Dendritic cell treated with granulocyte-macrophage colony-stimulating factor and Interleukin-4, amounts not matched to agents 40 ng/mL and 50 ng/mL, for 4 days (primary cell): ENCODE measurements at regions not wholly inside any gene's neighbourhood (a gene's known extent, or its start where the extent isn't known, plus 50 kb on each side); places are given as distances from the start of the nearest gene placed in this dataset.

ENCODE experiments used
- H3K27ac Mint-ChIP-seq: one replicate; pipeline ENCODE4 v1.8.0; 2022; ENCODE audit warnings: mild to moderate bottlenecking, mixed read lengths
- H3K27me3 Mint-ChIP-seq: one replicate; pipeline ENCODE4 v1.8.0; 2022; ENCODE audit warnings: mild to moderate bottlenecking, mixed read lengths
- H3K36me3 Mint-ChIP-seq: one replicate; pipeline ENCODE4 v1.8.0; 2022; ENCODE audit warnings: low read depth, mixed read lengths
- H3K4me1 Mint-ChIP-seq: one replicate; pipeline ENCODE4 v1.8.0; 2022; ENCODE audit warnings: low read depth, mixed read lengths
- H3K4me3 Mint-ChIP-seq: one replicate; pipeline ENCODE4 v1.8.0; 2022; ENCODE audit warnings: mild to moderate bottlenecking, moderate library complexity, mixed read lengths
- H3K9me3 Mint-ChIP-seq: one replicate; pipeline ENCODE4 v1.8.0; 2022; ENCODE audit warnings: mixed read lengths
- intact Hi-C: fragments of 100-400 bp; cut with micrococcal nuclease; formaldehyde crosslinking; loops from one replicate; pipeline ENCODE4 v1.15.0; 2022

- Mint-ChIP-seq H3K4me1 (no peaks in the 10 kb centered on the region), H3K27me3 (no peaks in the 10 kb centered on the region), H3K27ac (no peak overlapping the region), H3K4me3 (no peak overlapping the region), H3K9me3 (peaks cover 29% of the 10 kb centered on the region), H3K36me3 (no peaks in the 10 kb centered on the region)
- intact Hi-C loops = no loop called here
Observed at GRCh38 chr2:5325523-5325922, 366.7 kb upstream of the SOX11 start.

GRCh38 chr2:5328826-5329225 is 363.4 kb upstream of the SOX11 start:
- Mint-ChIP-seq H3K9me3 (peaks cover 24% of the 10 kb centered on the region), H3K4me3 (no peak overlapping the region), H3K36me3 (no peaks in the 10 kb centered on the region), H3K27me3 (no peaks in the 10 kb centered on the region), H3K27ac (no peak overlapping the region), H3K4me1 (no peaks in the 10 kb centered on the region)
- intact Hi-C loops = no loop called here

GRCh38 chr2:5329763-5330162 is 362.4 kb upstream of the SOX11 start:
- intact Hi-C loops = no loop called here
- no peaks in the 10 kb centered on the region for H3K27me3 Mint-ChIP-seq
- no peaks in the 10 kb centered on the region for H3K36me3 Mint-ChIP-seq
- H3K9me3 Mint-ChIP-seq = peaks cover 24% of the 10 kb centered on the region
- H3K4me3 Mint-ChIP-seq = no peak overlapping the region
- no peak overlapping the region for H3K27ac Mint-ChIP-seq
- no peaks in the 10 kb centered on the region for H3K4me1 Mint-ChIP-seq

- intact Hi-C loops = no loop called here
- Mint-ChIP-seq H3K27ac (no peak overlapping the region), H3K36me3 (no peaks in the 10 kb centered on the region), H3K27me3 (no peaks in the 10 kb centered on the region), H3K9me3 (peaks cover 12% of the 10 kb centered on the region), H3K4me3 (no peak overlapping the region), H3K4me1 (no peaks in the 10 kb centered on the region)
Observed at GRCh38 chr2:5330961-5331360, 361.2 kb upstream of the SOX11 start.

- no peak overlapping the region for H3K4me3 Mint-ChIP-seq
- H3K27ac Mint-ChIP-seq = no peak overlapping the region
- H3K27me3 Mint-ChIP-seq = no peaks in the 10 kb centered on the region
- intact Hi-C loops = no loop called here
- H3K9me3 Mint-ChIP-seq = peaks cover 5% of the 10 kb centered on the region
- H3K36me3 Mint-ChIP-seq = no peaks in the 10 kb centered on the region
- H3K4me1 Mint-ChIP-seq = no peaks in the 10 kb centered on the region
Observed at GRCh38 chr2:5332925-5333324, 359.3 kb upstream of the SOX11 start.

- H3K4me1 Mint-ChIP-seq = no peaks in the 10 kb centered on the region
- intact Hi-C loops = no loop called here
- H3K9me3 Mint-ChIP-seq = no peaks in the 10 kb centered on the region
- no peak overlapping the region for H3K27ac Mint-ChIP-seq
- no peaks in the 10 kb centered on the region for H3K27me3 Mint-ChIP-seq
- H3K36me3 Mint-ChIP-seq = no peaks in the 10 kb centered on the region
- H3K4me3 Mint-ChIP-seq = no peak overlapping the region
Observed at GRCh38 chr2:5339473-5339872, 352.7 kb upstream of the SOX11 start.

- Mint-ChIP-seq H3K36me3 (no peaks in the 10 kb centered on the region), H3K27ac (no peak overlapping the region), H3K4me1 (no peaks in the 10 kb centered on the region), H3K27me3 (no peaks in the 10 kb centered on the region), H3K9me3 (no peaks in the 10 kb centered on the region), H3K4me3 (no peak overlapping the region)
- intact Hi-C loops = no loop called here
Observed at GRCh38 chr2:5343785-5344335, 348.3 kb upstream of the SOX11 start.

DNA sequence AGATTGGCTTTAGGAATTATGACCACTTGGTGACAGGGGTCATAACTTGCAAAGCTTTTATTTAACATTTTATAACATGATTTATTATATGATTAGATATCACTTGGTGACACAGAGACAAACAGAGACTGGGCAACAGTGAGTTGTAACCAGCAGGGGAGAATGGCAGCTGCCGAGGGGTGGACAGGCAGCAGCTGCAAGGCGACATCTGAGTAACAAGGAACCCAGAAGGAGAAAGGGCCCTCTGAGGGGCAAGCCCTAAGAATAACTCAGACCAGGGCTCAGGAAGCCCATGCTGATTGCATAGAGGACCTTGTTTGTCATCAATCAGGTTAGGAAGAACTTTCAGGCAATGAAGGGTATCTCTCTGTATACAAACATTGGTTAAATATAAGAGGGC is 339.9 kb upstream of the SOX11 start:
- intact Hi-C loops = no loop called here
- no peak overlapping the region for H3K4me3 Mint-ChIP-seq
- no peaks in the 10 kb centered on the region for H3K27me3 Mint-ChIP-seq

DNA sequence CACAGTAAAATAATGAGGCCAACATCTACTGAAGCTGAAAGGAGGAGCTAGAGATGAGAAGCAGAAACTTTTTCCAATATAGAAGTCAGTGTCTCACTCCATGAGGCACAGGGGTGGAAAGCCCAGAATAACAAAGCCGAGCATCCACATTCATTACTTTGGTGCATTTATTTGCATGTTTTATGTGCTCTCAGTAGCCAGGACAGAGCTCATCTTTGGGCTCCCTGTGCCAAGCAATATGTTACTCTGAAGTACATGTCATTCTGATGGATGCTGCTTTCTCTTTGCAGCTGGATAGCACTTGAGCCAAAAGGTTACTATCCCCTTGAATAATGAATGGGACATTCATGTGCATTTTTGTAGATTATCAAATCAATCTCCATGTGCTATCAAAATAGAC is 338.6 kb upstream of the SOX11 start:
- Mint-ChIP-seq H3K4me3 (no peak overlapping the region), H3K27ac (no peak overlapping the region), H3K27me3 (no peaks in the 10 kb centered on the region), H3K36me3 (no peaks in the 10 kb centered on the region), H3K9me3 (no peaks in the 10 kb centered on the region), H3K4me1 (peaks cover 1% of the 10 kb centered on the region)
- intact Hi-C loops = no loop called here

More for the DNA sequence above, 339.9 kb upstream of the SOX11 start:
- Mint-ChIP-seq H3K36me3 (no peaks in the 10 kb centered on the region), H3K9me3 (no peaks in the 10 kb centered on the region), H3K4me1 (no peaks in the 10 kb centered on the region), H3K27ac (no peak overlapping the region)

DNA sequence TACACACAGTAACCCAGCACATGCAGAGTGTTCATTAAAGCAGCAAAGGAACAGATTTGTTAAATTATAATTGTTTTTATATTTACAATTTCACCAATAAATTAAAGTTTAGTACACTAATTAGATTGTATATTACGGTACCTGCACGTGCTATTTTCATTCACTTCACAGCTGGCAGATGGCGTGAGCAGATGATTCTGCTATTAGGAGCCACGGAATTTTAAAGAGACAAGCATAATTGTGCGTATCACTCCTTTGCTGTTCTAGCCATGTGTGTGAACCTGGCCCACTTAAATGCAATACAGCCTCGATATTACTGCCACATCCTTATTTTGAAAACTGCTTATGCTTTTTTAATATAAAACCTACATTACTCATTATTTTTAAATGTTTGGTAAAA is 332.8 kb upstream of the SOX11 start:
- H3K4me1 Mint-ChIP-seq = peaks cover 6% of the 10 kb centered on the region
- no peaks in the 10 kb centered on the region for H3K36me3 Mint-ChIP-seq
- H3K4me3 Mint-ChIP-seq = no peak overlapping the region
- intact Hi-C loops = no loop called here
- H3K27me3 Mint-ChIP-seq = no peaks in the 10 kb centered on the region
- no peaks in the 10 kb centered on the region for H3K9me3 Mint-ChIP-seq
- H3K27ac Mint-ChIP-seq = no peak overlapping the region

- Mint-ChIP-seq H3K4me3 (no peak overlapping the region), H3K27me3 (no peaks in the 10 kb centered on the region), H3K36me3 (no peaks in the 10 kb centered on the region), H3K4me1 (peaks cover 6% of the 10 kb centered on the region), H3K27ac (no peak overlapping the region), H3K9me3 (no peaks in the 10 kb centered on the region)
- intact Hi-C loops = no loop called here
Observed at GRCh38 chr2:5360081-5360480, 332.1 kb upstream of the SOX11 start.

DNA sequence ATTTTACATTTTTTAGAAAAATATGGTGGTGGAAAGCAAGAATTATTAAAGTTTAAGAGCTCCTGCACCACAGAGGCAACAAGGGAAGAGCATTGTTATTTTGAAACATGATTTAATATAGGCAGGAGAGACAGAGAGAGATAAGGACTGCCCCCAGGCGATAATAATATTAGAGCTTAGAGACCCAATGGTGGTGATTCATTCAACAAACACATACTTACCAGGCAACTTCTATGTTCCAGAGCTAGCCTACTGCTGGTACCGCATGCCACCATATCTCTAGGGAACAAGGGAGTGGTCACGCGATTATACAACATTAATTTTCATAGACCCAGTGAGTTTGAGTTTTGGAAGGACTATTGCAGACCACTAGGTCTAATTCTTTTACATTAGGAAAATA is 327.8 kb upstream of the SOX11 start:
- H3K4me1 Mint-ChIP-seq = no peaks in the 10 kb centered on the region
- H3K27me3 Mint-ChIP-seq = no peaks in the 10 kb centered on the region
- no peaks in the 10 kb centered on the region for H3K36me3 Mint-ChIP-seq
- H3K4me3 Mint-ChIP-seq = no peak overlapping the region
- intact Hi-C loops = no loop called here
- no peak overlapping the region for H3K27ac Mint-ChIP-seq
- no peaks in the 10 kb centered on the region for H3K9me3 Mint-ChIP-seq

- no peaks in the 10 kb centered on the region for H3K9me3 Mint-ChIP-seq
- intact Hi-C loops = loop anchor here (5.0 kb wide), 1 partner anchor 1404 kb away; no protein-coding TSS in a partner anchor
- no peaks in the 10 kb centered on the region for H3K27me3 Mint-ChIP-seq
- H3K27ac Mint-ChIP-seq = no peak overlapping the region
- no peaks in the 10 kb centered on the region for H3K4me1 Mint-ChIP-seq
- H3K4me3 Mint-ChIP-seq = no peak overlapping the region
- no peaks in the 10 kb centered on the region for H3K36me3 Mint-ChIP-seq
Observed at GRCh38 chr2:5365871-5366461, 326.2 kb upstream of the SOX11 start.

DNA sequence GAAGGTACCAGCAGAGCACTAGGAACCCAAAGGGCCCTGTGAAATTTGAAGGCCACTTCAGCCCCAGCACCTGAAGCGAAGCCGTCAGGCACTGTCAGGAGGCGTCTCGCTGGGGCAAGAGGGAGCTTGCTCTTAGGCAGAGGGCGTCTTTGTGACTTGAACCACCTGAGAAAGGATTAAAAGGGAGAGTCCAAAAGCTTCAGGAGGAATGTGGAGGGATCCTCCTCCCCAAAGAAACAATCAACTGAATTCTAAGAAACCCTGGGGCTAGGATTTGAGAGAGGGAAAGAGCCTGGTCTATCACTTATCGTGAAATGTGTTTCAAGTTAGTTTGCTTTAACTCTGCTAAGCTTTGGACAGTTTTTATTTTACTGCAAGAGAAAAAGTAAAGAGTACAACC is 324.9 kb upstream of the SOX11 start:
- intact Hi-C loops = loop anchor here (5.0 kb wide), 1 partner anchor 1405 kb away; no protein-coding TSS in a partner anchor
- Mint-ChIP-seq H3K27ac (no peak overlapping the region), H3K9me3 (no peaks in the 10 kb centered on the region), H3K4me1 (no peaks in the 10 kb centered on the region), H3K4me3 (no peak overlapping the region), H3K27me3 (no peaks in the 10 kb centered on the region), H3K36me3 (no peaks in the 10 kb centered on the region)

GRCh38 chr2:5368263-5368662 is 323.9 kb upstream of the SOX11 start:
- intact Hi-C loops = loop anchor here (5.0 kb wide), 1 partner anchor 1406 kb away; no protein-coding TSS in a partner anchor
- no peak overlapping the region for H3K4me3 Mint-ChIP-seq
- no peaks in the 10 kb centered on the region for H3K36me3 Mint-ChIP-seq
- no peaks in the 10 kb centered on the region for H3K4me1 Mint-ChIP-seq
- H3K9me3 Mint-ChIP-seq = no peaks in the 10 kb centered on the region
- H3K27me3 Mint-ChIP-seq = no peaks in the 10 kb centered on the region
- H3K27ac Mint-ChIP-seq = no peak overlapping the region
